Astrocyte of the spinal cord (primary cell): ENCODE measurements at regions not wholly inside any gene's neighbourhood (a gene's known extent, or its start where the extent isn't known, plus 50 kb on each side); places are given as distances from the start of the nearest gene placed in this dataset.

Source experiments
- DNase-seq: peaks from one replicate; pipeline ENCODE4 v3.0.0; 2011; ENCODE audit warnings: low read depth, low spot score
- H3K4me3 ChIP-seq: 2 replicates; pipeline ENCODE4 v1.5.1; 2011; ENCODE audit warnings: low read depth, mild to moderate bottlenecking, low read length, moderate library complexity
- in situ Hi-C: cut with HindIII; loops from 2 replicates; pipeline ENCODE4 v1.10.0; 2017; ENCODE audit warnings: low sequenced_read_pairs
- TF ChIP-seq, protein P1 (sequence below): IDR thresholded peaks from 2 replicates; pipeline ENCODE4 v1.5.1; 2012; ENCODE audit warnings: low read depth, mild to moderate bottlenecking, low read length, inconsistent platforms

DNA sequence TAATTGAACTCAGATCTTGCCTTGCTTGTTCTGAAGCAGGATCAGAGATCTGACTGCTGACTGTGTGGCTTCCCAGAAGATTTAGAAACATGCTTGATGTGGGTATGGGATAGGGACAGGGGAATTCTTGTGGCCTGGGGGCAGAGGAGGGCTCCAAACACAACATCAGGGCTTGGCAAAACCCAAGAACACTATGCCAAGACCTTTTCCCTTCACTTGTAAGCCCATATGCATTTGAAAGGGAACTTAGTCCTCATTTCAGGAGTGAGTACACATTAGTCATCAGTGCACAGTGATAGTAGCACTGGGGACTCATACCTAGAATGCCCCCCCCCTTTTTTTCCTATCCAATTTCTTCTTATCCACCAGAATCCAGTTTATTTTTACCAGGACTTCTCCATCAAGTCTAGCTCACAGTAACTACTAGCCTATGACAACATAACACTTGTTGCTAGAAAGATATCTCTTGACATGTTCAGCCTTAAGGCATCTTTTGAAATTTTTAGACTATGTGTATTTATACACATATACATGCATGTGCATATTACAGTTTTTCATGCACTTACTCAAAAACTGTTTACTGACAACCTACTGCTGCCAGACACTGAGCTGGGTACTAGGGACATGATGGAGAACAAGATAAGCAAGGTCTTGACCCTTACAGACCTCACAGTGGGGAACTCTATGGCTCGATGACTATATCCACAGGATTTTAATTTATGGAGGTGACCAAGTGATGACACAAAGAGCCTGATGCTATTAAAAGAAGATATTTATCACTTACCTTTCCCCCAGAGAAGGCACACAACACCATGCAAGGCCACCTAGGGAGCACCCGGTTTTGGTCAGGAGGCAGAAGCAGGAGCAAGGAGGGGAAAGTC is 158.3 kb upstream of the MAP3K1 start:
- no peak overlapping the region for H3K4me3 ChIP-seq
- in situ Hi-C loops, result no loop called here
- DNase-seq, result peak; percentile 66
- TF ChIP-seq, protein P1, sequence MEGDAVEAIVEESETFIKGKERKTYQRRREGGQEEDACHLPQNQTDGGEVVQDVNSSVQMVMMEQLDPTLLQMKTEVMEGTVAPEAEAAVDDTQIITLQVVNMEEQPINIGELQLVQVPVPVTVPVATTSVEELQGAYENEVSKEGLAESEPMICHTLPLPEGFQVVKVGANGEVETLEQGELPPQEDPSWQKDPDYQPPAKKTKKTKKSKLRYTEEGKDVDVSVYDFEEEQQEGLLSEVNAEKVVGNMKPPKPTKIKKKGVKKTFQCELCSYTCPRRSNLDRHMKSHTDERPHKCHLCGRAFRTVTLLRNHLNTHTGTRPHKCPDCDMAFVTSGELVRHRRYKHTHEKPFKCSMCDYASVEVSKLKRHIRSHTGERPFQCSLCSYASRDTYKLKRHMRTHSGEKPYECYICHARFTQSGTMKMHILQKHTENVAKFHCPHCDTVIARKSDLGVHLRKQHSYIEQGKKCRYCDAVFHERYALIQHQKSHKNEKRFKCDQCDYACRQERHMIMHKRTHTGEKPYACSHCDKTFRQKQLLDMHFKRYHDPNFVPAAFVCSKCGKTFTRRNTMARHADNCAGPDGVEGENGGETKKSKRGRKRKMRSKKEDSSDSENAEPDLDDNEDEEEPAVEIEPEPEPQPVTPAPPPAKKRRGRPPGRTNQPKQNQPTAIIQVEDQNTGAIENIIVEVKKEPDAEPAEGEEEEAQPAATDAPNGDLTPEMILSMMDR, result no peak

DNA sequence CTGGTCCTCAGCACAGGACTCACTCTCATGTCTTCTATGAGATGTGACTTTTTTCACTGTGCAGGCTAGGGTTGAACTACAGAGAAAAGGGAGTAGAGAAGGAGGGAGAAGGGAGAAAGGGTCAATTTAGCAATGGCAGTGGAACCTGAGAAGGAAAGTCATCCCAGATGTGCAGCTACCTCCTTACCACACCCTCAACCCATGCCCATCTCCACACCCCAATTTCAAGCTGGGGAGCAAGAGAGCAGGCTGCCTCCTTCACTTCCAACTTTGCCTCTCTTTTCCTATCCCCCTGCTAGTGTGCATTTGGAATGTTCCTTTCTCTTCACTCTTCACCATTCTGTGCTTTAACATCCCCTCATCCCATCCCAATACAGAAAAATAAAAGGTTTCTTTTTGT is 163.5 kb upstream of the MAP3K1 start:
- in situ Hi-C loops, result no loop called here
- TF ChIP-seq, protein P1, result no peak
- no peak overlapping the region for H3K4me3 ChIP-seq
- DNase-seq, result no peak

DNA sequence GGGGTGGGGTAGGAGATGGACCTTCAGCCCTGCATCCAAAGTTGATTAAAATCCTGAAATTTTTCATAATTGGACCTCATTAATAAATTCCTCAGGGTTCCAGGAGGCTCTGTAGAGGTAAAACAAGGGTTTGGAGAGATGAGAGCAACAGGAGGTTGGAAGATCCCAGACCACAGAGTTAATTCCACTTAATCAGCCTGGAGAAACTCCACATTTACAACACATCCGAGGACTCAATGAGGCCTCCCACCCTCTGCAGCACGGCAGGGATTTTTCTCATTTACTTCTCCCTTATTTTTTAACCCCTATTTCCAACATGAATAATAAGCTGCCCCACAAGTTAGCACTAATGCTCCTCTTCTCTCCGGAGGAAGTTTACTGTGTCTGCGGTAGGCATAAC is 165.0 kb upstream of the MAP3K1 start:
- TF ChIP-seq, protein P1, result no peak
- in situ Hi-C loops, result no loop called here
- H3K4me3 ChIP-seq, result no peak overlapping the region
- no peak for DNase-seq

DNA sequence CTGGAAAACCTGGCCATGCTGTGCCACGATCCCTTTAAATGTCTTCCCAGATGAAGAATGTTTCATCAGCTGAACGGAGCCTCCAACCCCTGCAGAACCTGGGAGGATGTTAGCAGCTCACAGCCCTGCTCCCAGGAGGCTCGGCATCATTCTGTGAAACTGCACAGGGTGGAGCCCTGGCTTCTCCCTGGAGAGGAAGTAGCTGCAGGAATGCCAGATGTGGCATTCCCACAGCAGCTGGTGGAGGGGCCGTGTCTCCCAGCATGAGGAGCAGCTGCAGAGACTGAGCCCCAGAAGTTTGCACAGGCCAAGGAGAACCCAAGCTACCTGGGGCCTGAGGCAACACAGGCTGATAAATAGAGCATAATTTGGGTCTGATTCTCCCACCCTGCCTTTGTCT is 165.8 kb upstream of the MAP3K1 start:
- H3K4me3 ChIP-seq, result no peak overlapping the region
- TF ChIP-seq, protein P1, result no peak
- in situ Hi-C loops, result no loop called here
- DNase-seq, result no peak

DNA sequence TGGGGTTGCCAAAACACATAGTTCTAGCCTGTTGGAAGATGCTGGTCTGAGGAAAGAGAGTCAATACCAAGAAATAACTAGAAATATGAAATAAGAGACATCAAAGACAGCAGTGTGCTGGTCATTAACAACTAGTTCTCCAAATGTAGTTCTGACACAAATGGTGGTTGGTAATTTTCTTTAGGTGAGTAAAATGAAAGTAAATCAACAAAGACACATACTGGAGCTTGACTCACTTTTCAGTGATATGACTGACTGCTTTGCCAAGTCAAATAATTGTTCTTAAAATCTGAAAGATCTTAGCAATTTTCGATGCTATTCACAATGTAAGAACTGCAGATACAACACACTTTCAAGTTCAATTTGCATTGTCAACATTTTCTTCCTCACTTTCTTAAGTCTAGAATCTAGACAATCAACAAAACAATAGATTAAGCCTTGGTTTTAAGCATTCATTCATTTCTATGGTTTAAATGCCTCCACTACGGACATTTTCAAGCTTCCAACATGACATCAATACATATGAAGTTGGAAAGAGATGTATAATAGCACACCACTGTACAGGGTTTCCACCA is 166.8 kb upstream of the MAP3K1 start:
- TF ChIP-seq, protein P1, result no peak
- DNase-seq, result no peak
- in situ Hi-C loops, result no loop called here
- no peak overlapping the region for H3K4me3 ChIP-seq

DNA sequence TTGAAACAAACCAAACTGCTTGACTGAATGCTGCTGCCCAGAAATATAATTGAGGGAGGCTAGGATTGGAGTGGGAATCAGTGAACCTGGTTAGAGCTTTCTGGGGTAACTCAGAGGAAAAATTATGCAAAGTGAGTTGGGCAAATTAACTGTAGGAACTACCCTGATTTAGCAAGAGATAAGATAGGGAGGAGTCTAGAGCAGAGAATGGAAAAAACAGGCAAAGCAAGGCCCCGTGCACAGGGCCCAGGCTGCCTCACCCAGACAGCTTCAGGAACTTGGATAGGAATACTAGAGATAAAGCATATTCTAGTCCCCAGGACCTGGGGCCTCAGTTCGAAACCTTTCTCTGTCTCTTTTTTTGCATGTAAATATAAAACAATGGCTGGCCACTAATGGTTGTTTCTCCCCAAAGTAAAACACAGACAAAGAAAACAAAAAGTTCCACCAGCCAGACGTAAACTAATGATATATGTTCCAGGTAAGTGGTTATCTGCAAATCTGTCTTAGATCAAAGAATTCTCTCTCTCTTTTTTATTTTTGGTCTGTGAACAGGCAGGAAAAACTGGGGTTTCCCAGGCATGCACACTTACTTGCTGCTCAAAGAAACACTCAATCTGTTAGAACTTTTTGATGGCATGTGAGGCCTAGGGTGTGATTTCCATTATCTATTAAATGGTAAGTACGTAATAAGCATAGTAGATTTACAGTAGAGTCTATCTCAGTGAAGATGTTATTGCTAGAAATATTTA is 168.1 kb upstream of the MAP3K1 start:
- no peak for DNase-seq
- in situ Hi-C loops, result no loop called here

More for the DNA sequence above, 168.1 kb upstream of the MAP3K1 start:
- H3K4me3 ChIP-seq, result no peak overlapping the region
- TF ChIP-seq, protein P1, result no peak
